ENCODE measurements at regions not wholly inside any gene's neighbourhood (a gene's known extent, or its start where the extent isn't known, plus 50 kb on each side); places are given as distances from the start of the nearest gene placed in this dataset.

GRCh38 chr15:93438310-93438709, 349.3 kb upstream of the RGMA start:
- Mint-ChIP-seq H3K9me3 (peaks cover 4% of the 10 kb centered on the region), H3K4me1 (ENCODE audit: unreplicated experiment) (no peaks in the 10 kb centered on the region), H3K27ac (no peak overlapping the region), H3K4me3 (no peak overlapping the region), H3K27me3 (peaks cover 5% of the 10 kb centered on the region), H3K36me3 (no peaks in the 10 kb centered on the region)
- no peak for TF ChIP-seq CTCF (conservative IDR thresholded peaks at IDR 0.05)
- no peak for DNase-seq (ENCODE audit: extremely low spot score, unreplicated experiment)

- H3K36me3 Mint-ChIP-seq: no peaks in the 10 kb centered on the region
- H3K4me1 Mint-ChIP-seq (ENCODE audit: unreplicated experiment): peaks cover 12% of the 10 kb centered on the region
- peaks cover 4% of the 10 kb centered on the region for H3K9me3 Mint-ChIP-seq
- peaks cover 5% of the 10 kb centered on the region for H3K27me3 Mint-ChIP-seq
- H3K27ac Mint-ChIP-seq: no peak overlapping the region
- TF ChIP-seq CTCF (conservative IDR thresholded peaks at IDR 0.05): no peak
- no peak for DNase-seq (ENCODE audit: extremely low spot score, unreplicated experiment)
- no peak overlapping the region for H3K4me3 Mint-ChIP-seq
These were observed 343.5 kb upstream of the RGMA start for GRCh38 chr15:93432474-93432873.

- Mint-ChIP-seq H3K36me3 (no peaks in the 10 kb centered on the region), H3K27me3 (no peaks in the 10 kb centered on the region), H3K27ac (no peak overlapping the region), H3K4me3 (no peak overlapping the region), H3K9me3 (no peaks in the 10 kb centered on the region), H3K4me1 (ENCODE audit: unreplicated experiment) (peaks cover 16% of the 10 kb centered on the region)
- TF ChIP-seq CTCF (conservative IDR thresholded peaks at IDR 0.05): no peak
- no peak for DNase-seq (ENCODE audit: extremely low spot score, unreplicated experiment)
These were observed 339.9 kb upstream of the RGMA start for GRCh38 chr15:93428807-93429351.

- Mint-ChIP-seq H3K27ac (no peak overlapping the region), H3K4me1 (ENCODE audit: unreplicated experiment) (peaks cover 16% of the 10 kb centered on the region), H3K4me3 (no peak overlapping the region), H3K9me3 (no peaks in the 10 kb centered on the region), H3K27me3 (no peaks in the 10 kb centered on the region), H3K36me3 (no peaks in the 10 kb centered on the region)
- DNase-seq (ENCODE audit: extremely low spot score, unreplicated experiment): no peak
- TF ChIP-seq CTCF (conservative IDR thresholded peaks at IDR 0.05): no peak
These were observed 339.1 kb upstream of the RGMA start for GRCh38 chr15:93428150-93428549.

- H3K9me3 Mint-ChIP-seq: no peaks in the 10 kb centered on the region
- H3K27me3 Mint-ChIP-seq: peaks cover 4% of the 10 kb centered on the region
- no peak for DNase-seq (ENCODE audit: extremely low spot score, unreplicated experiment)
- no peak overlapping the region for H3K27ac Mint-ChIP-seq
- no peaks in the 10 kb centered on the region for H3K36me3 Mint-ChIP-seq
- TF ChIP-seq CTCF (conservative IDR thresholded peaks at IDR 0.05): no peak
- H3K4me1 Mint-ChIP-seq (ENCODE audit: unreplicated experiment): peaks cover 16% of the 10 kb centered on the region
- H3K4me3 Mint-ChIP-seq: no peak overlapping the region
These were observed 335.1 kb upstream of the RGMA start for GRCh38 chr15:93424131-93424530.

- Mint-ChIP-seq H3K27me3 (peaks cover 4% of the 10 kb centered on the region), H3K4me1 (ENCODE audit: unreplicated experiment) (peaks cover 4% of the 10 kb centered on the region), H3K9me3 (no peaks in the 10 kb centered on the region), H3K36me3 (no peaks in the 10 kb centered on the region), H3K27ac (no peak overlapping the region), H3K4me3 (no peak overlapping the region)
- TF ChIP-seq CTCF (conservative IDR thresholded peaks at IDR 0.05): no peak
- DNase-seq (ENCODE audit: extremely low spot score, unreplicated experiment): no peak
These were observed 333.5 kb upstream of the RGMA start for GRCh38 chr15:93422476-93422875.
